Suppressor macrophage treated with lipopolysaccharide for 1 hour (primary cell): ENCODE measurements at regions not wholly inside any gene's neighbourhood (a gene's known extent, or its start where the extent isn't known, plus 50 kb on each side); places are given as distances from the start of the nearest gene placed in this dataset.
A peak's percentile ranks its signal among the peaks of the same experiment; 100 is the strongest.
"Not testable (repeated sequence)": the region's sequence is repeated elsewhere in the genome, so short reads cannot be mapped to it uniquely, and the experiment has no call there.

ENCODE experiments used
- DNase-seq, 3 donors: peaks; one replicate each; pipeline ENCODE4 v3.0.0-alpha.2; 2020 to 2022

GRCh38 chr4:189494407-189494806 is 446.3 kb upstream of the FRG1 start:
- DNase-seq: no peak

GRCh38 chr4:189497516-189497915 is 443.2 kb upstream of the FRG1 start:
- no peak for DNase-seq

- DNase-seq: no peak
Observed at GRCh38 chr4:189497996-189498395, 442.7 kb upstream of the FRG1 start.

GRCh38 chr4:189498457-189498856 is 442.2 kb upstream of the FRG1 start:
- no peak for DNase-seq

GRCh38 chr4:189499696-189500095 is 441.0 kb upstream of the FRG1 start:
- no peak for DNase-seq

GRCh38 chr4:189500970-189501369 is 439.7 kb upstream of the FRG1 start:
- DNase-seq: no peak

GRCh38 chr4:189502841-189503435 is 437.7 kb upstream of the FRG1 start:
- peak; percentile 22 to 49 (median 40) for DNase-seq

- DNase-seq: peak; percentile 74 to 77 (median 75)
Observed at GRCh38 chr4:189504220-189504619, 436.5 kb upstream of the FRG1 start.

- DNase-seq: no peak
Observed at GRCh38 chr4:189505380-189505779, 435.3 kb upstream of the FRG1 start.

- no peak for DNase-seq
Observed at GRCh38 chr4:189506080-189506479, 434.6 kb upstream of the FRG1 start.

GRCh38 chr4:189507060-189507459 is 433.6 kb upstream of the FRG1 start:
- no peak for DNase-seq

GRCh38 chr4:189510601-189511000 is 430.1 kb upstream of the FRG1 start:
- DNase-seq: peak; percentile 24 to 35 (median 30)

- no peak for DNase-seq
Observed at GRCh38 chr4:189511581-189511980, 429.1 kb upstream of the FRG1 start.

- no peak for DNase-seq
Observed at GRCh38 chr4:189513421-189513820, 427.3 kb upstream of the FRG1 start.

- no peak for DNase-seq
Observed at GRCh38 chr4:189514209-189514608, 426.5 kb upstream of the FRG1 start.

- no peak for DNase-seq
Observed at GRCh38 chr4:189516902-189517301, 423.8 kb upstream of the FRG1 start.

GRCh38 chr4:189519186-189519585 is 421.5 kb upstream of the FRG1 start:
- no peak for DNase-seq

GRCh38 chr4:189525304-189525703 is 415.4 kb upstream of the FRG1 start:
- DNase-seq: no peak

GRCh38 chr4:189530848-189531247 is 409.8 kb upstream of the FRG1 start:
- DNase-seq: peak; percentile 31 to 49 (median 37)

- DNase-seq: no peak
Observed at GRCh38 chr4:189533603-189534002, 407.1 kb upstream of the FRG1 start.

- no peak for DNase-seq
Observed at GRCh38 chr4:189547559-189547958, 393.1 kb upstream of the FRG1 start.

GRCh38 chr4:189548484-189549125 is 392.1 kb upstream of the FRG1 start:
- no peak for DNase-seq

- DNase-seq: not testable (repeated sequence)
Observed at GRCh38 chr4:189551931-189552670, 388.6 kb upstream of the FRG1 start.

- DNase-seq: not testable (repeated sequence)
Observed at GRCh38 chr4:189560605-189561004, 380.1 kb upstream of the FRG1 start.
